Left colon (tissue), 2 donors: ENCODE measurements at regions not wholly inside any gene's neighbourhood (a gene's known extent, or its start where the extent isn't known, plus 50 kb on each side); places are given as distances from the start of the nearest gene placed in this dataset.

Experiments used
- ATAC-seq: fragments of 200-7000 bp; cut with Tn5 transposase; one replicate; pipeline ENCODE4 v1.9.1; 2020; ENCODE audit warnings: mild to moderate bottlenecking, moderate library complexity
- DNase-seq, 2 donors: peaks; one replicate each; pipeline ENCODE4 v3.0.0-alpha.2; 2020
- intact Hi-C, 2 donors: fragments of 100-400 bp; cut with DNase I in 1 of 2; cut with micrococcal nuclease in 1 of 2; formaldehyde crosslinking; loops; one replicate each; pipeline versions ENCODE4 v1.11.2 to v1.14.0; 2022; cut with DNase I, micrococcal nuclease
- donor health status: DM: no; HTN: no; CAD: no.
- donor health status: DM: yes; HTN: yes; CAD: no.

DNA sequence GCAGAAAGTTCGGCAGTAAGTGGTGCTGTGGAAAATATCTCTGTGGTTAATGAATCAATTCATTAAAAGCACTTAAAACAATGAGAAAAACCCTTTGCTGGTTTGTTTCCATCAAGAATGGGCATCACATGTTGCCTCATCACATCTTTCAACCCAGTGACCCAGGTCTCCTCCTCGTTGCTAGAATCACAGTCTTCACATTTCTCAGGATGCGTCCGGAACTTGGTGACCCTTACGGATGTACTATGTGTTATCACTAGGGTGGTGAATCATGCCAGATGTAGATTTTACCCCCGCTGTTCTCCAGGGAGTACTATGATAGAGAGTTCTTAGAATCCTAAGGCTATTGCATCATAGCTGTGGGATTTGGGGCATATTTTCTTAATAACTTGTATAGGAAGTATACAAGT lies 217.9 kb upstream of the KLF4 start:
- ATAC-seq (no peak), DNase-seq (no peak)
- intact Hi-C loops, result no loop called here

DNA sequence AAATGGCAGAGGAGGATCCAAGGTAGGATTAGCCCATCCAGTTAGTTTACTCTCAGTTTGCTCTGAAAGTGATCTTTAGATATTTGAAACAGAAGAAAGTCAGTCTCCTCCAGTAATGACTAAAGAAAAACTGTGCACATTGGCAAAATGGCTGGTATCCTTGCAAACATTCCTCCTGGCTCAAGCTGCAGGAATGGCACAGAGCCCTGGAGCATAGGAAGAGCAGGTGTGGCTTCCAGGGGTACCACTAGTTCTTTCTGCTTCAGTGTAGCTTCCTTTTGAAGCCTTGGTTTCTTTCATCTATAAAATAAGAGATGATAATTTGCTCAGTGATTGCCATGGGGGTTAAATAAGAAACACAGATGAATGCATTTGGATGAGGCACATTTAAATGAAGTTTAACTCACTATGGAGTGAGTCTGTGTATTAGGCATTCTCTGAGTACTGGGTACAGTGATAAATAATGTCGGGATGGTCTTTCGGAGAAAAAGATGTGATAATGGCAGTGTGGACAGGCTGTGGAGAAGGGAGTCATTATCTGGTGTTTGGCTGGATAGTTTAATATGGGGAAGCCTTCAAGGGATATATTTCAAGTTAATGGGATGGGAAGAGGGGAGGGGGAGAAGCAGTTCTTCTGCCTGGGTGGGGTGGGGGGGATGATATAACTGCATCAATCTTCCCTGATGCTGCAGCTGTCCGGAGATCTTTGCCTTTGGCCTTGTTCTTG lies 217.3 kb upstream of the KLF4 start:
- DNase-seq, result no peak
- intact Hi-C loops, result no loop called here
- ATAC-seq, result no peak

DNA sequence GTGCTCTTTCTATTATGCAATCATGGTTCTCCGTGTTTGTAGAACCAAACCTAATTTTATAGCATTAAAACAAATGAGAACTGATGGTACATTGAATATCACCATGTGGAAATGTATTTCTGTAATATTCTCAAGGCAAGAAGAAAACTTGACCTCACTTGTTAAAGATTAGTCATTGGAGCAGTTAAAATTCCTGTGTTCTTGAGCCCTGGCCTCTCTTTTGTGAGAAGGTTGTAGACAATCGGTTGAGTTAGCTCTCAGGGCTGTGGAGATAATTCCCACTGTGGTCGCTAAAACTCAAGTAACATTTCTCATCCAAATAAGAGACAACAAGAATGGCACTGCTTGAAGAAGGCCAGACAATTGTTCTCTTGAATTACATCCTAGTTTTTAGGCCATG lies 216.0 kb upstream of the KLF4 start:
- DNase-seq (no peak), ATAC-seq (no peak)
- intact Hi-C loops, result no loop called here

DNA sequence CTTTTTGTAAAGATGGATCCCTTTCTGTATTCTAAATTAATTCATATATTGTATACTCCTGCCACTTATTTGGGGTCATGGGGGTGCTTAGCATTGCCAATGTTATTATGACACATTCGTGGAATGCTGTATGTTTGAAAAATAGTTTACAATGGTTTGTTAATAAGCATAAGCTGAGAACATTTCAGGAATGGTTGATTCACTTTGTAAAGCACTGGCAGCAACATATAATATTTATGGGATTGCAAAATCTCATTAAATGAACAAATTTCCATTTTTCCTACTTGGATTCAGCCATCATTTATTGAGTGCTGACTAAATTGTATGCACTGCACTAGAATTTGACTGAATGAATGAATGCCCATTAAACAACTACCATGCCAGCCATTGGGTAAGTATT lies 215.2 kb upstream of the KLF4 start:
- DNase-seq (no peak), ATAC-seq (no peak)
- intact Hi-C loops, result no loop called here

DNA sequence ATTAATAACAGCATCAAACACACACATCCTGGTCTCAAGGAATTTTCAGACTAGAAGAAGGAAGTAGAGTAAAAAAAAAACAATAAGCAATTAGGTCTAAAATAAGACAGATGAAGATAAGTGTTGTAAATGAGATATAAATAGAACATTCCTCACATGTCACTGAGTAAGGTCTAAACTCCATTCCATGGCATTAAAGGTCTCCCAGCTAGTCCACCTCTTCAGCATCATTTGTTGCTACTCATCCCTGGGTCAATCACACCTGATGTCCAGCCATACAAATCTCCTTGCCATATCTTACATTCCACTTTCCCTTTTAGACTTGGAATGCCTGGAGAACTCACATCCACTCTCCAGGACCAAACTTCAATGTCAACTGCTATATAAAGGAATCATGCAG lies 214.1 kb upstream of the KLF4 start:
- ATAC-seq (peak; percentile 93), DNase-seq (no peak)
- intact Hi-C loops, result no loop called here

DNA sequence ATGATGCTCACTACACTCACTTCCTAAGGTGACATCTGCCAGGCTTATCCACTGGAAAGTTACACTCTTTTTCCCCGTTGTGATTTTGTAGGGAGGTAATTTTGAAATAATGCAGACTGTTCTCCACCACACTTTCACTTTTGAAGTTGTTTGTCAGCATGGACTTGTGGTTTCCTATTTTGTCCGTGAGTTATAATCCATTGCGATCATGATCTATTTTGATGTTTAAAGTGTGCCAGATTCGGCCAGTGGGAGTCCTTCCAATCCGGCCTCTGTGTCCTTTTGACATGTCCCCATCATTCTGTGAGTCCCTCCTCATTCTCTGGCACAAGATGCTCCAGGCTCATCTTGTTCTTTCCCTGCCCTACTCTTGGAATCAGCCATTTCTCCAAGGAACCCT lies 211.3 kb upstream of the KLF4 start:
- intact Hi-C loops, result no loop called here
- ATAC-seq, result no peak
- DNase-seq, result no peak

DNA sequence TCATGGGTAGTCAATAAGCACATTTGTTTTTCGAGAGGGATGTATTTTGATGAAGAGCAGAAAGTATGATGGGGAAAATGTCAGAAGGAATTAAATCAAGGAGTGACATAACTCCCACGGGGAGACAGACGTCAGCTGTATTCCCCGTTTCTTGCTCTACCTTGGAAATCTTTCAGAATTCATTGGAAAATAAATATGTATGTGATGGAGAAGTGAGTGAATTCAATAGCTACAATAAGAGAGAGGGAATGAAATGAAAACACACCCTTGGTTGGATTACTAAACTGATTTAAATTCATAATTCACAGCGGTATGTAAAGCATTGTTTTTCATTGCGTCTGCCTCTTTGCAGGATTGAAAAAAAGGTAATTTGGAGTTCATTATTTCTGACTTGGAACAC lies 209.7 kb upstream of the KLF4 start:
- no peak for DNase-seq
- ATAC-seq, result no peak
- intact Hi-C loops, result no loop called here

DNA sequence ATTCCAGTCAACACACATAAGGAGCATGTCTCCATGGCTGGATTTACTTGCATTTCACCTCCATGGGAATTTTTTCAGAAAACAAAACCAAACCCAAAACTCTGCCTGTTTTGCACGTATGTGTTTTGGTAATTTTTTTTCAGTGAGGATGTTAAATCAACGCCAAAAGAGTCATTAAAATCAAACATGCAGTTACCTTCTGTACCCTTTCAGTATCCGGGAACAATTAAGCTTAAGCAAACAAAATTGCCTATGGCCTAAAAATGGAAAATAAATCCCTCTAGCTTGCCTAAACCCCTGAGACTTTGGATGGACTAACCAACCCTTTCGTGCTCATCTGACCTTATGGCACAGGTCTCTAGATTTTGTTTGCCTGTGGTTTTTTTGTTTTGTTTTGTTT lies 209.2 kb upstream of the KLF4 start:
- ATAC-seq, result no peak
- intact Hi-C loops, result no loop called here
- DNase-seq, result no peak

DNA sequence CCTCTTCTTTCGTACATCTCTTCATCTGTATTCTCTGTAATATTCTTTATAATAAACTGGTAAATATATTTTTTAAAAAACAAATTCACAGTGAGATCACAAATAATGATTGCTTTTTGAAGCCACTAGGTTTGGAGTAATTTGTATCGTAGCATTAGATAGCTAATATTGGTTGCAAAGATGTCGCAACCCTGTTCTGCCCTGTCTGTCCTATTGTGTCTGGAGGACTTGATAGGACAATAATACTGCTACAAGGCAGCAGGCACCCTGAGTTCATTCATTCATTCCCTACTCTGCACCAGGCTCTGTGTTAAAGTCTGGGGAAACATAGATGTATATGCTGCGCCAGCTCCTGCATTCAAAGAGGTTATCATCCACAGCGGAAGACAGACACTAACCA lies 206.7 kb upstream of the KLF4 start:
- intact Hi-C loops, result no loop called here
- ATAC-seq (no peak), DNase-seq (no peak)

DNA sequence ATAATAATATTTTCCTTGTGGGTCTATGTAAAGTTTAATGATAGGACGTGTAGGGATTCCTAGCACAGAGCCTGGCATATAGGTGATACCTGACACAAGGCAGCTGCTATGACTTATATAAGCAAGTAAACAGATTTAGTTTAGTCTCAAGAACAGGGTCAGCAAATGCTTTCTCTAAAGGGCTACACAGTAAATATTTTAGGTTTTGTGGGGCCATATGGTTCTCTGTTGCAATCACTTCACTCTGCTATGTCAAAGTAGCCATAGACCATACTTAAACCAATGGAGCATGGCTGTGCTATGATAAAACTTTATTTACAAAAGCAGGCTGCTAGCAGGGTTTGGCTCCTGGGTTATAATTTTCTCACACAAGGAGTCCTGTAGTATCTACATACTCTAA lies 204.8 kb upstream of the KLF4 start:
- intact Hi-C loops, result no loop called here
- no peak for ATAC-seq
- no peak for DNase-seq

DNA sequence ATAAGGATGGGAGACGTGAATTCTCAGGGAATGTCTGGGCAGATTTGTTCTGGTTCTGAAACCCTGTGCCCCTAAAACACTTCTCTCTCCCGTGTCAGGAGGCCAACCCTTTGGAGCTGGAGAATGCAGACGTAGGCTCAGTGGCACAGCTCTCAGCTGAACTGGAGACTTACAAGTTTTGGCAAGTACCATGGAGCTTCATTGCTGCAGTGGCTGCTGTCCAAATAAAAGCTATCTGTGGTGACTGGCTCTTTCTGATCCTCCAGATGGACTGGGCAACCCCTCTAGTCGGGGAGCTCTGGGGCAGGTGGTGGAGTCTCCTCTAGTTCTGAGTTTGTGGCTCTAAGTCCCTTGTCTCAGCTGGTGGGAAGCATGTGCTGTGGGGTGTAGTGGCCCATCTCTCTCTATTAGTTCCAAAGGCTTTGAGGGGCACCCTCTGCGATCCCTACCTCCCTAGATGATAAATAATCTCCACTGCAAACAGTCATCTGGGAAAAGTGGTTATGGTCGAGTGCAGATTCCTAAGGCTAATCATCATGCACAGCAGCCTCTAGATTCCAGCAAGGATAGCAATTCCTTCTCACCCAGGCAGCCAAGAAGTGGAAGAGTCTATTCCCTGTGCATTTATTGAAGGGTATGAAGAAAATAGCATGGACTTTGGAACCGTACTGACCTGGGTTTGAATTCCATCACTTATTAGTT lies 204.2 kb upstream of the KLF4 start:
- intact Hi-C loops, result no loop called here
- peak; percentile 33 for ATAC-seq
- no peak for DNase-seq

DNA sequence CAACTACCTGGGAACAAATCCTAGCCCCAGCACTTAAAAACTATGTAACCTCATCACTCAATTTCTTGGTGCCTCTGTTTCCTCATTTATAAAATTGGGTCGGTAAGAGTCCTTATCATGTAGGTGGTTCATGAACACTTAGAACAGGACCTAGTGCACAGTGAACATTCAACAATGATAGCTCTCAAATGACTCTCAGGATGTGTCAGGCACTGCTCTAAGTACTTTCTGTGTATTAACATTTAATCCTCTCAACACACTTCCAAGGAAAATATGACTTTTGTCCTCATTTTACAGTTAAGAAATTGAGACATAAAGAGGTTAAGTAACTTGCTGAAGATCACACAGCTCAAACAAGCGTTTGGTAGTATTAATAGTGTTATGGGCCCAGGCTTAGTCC lies 202.1 kb upstream of the KLF4 start:
- DNase-seq, result no peak
- ATAC-seq, result peak; percentile 85
- intact Hi-C loops, result no loop called here

DNA sequence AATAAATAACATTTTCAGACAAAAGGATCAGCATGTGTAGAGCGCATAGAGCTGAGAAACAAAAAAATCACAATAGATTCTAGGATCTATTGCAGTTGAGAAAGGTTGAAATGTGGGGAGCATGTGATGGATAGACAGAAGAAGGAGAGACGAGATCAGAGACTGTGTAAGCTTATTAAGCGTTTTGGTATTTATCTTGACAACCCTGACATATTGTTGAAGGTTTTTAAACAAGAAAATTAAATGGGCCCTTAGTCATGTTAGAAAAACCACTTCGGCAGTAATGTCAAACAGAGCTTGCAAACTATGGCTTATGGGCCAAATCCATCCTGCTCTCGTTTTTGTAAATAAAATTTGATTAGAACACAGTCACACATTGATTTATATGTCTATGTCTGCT lies 200.5 kb upstream of the KLF4 start:
- intact Hi-C loops, result no loop called here
- no peak for DNase-seq
- ATAC-seq, result no peak

DNA sequence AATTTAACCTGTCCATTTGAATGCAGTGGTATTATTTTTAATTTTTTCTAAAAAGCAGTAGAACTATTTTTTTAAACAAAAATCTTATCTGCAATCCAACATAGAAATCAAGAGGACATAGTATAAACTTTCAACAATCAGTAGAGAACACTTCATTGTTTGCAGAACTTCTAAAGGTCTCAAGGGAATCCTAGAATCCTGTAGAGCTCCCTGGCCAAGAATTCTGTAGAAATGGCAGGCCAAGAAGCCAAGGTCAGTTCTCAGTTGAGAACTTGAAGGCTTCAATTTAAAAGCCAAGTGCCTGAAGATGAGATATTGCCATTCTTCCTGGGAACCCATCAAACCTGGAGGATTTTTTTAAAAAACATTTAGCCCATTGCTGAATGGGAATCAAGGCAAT lies 199.2 kb upstream of the KLF4 start:
- DNase-seq, result no peak
- ATAC-seq, result no peak
- intact Hi-C loops, result no loop called here

DNA sequence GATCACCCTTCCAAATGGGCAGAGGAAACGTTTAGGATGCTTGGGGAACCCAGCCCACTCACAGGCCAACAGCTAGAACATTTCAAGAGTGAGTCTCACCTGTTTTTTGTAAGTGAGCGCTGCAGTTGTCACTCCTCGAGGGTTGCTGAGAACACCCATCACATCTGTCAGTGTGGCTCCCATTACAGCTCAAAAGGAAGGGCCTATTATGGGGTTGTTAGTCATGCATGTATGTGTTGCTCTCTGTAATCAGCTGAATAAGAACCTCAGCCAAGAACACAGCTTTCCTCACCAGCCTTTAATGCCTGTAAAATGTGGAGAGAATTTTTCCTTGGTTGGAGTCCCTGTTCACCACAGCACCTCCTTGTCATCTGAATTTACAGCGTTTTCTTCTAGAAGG lies 196.3 kb upstream of the KLF4 start:
- intact Hi-C loops, result no loop called here
- ATAC-seq (no peak), DNase-seq (no peak)

DNA sequence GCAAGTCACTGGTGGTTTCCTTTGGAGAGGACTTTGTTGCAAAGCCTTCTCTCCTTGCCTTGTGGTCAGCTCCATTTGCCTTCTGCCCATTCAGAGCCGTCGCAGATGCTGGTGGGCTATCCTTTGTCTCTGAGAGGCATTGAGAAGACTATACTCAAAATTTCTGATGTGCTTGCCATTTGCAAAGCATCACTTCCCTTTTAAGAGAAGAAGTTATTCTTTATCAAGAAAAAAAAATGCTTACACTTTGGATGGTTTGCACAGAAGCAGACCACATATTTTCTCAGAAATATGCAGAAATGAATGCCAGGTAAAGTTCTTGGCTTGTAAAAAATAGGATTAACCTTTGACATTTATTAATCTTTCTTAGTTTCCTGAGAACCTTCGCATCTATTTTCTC lies 195.8 kb upstream of the KLF4 start:
- intact Hi-C loops, result no loop called here
- DNase-seq, result no peak

DNA sequence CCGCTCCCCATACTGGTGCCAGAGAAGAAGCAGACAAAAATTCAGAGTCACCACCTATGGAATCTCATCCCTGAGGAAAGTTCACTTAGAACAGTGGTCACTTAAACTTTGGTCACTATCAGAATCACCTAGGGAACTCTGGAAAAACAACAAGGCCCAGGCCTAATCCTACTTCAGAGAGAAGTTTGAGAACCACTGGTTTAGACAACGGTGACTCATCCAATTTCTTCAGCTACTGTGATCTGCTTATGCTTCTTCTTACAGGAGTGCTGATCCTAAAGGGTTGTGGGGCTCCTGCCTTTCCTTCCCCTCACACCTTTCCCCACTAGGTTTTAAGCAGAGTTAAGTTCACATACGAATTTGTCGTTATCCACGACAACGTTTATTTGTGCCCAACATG lies 194.7 kb upstream of the KLF4 start:
- intact Hi-C loops, result no loop called here
- DNase-seq (no peak), ATAC-seq (peak; percentile 33)

More for the DNA sequence above, 195.8 kb upstream of the KLF4 start:
- ATAC-seq, result no peak

DNA sequence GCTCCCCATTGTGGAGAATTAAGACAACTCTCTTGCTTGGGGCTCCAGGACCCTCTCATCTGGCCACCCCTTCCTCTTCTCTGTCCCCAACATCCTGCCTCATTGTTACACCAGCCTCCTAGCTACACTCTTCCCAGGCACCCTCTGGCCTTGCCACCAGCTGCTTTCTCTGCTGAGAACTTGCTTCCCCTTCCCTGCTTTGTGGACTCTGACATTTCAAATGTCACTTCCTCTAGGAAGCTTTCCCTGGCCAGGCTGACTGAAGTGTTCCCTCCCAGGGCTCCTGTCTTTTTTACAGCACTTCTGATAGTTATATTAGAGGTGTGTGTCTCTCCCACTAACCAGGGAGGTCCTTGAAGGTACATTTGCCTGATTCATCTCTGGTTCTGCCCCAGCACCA lies 194.0 kb upstream of the KLF4 start:
- ATAC-seq, result peak; percentile 97
- intact Hi-C loops, result no loop called here
- DNase-seq, result peak; percentile 43 to 56

DNA sequence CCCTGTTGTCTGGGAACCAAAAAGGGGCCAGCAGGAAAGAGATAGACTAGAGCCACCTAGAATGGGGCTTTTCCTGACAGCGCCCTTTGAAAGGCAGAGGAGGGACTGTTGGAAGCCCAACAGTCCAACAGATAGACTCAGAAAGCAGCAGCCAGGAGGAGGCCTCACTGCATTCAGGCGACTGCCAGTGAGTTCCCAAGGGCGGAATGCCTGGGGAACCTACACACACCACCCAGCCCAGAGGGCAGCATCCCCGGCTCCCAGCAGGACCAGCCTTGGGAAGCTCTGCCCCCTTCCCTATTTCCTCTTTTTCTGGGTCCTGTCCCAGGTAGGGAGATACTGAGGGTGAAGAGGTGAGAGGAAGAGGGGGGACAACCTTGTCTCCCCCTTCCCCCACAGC lies 192.4 kb upstream of the KLF4 start:
- no peak for ATAC-seq
- intact Hi-C loops, result no loop called here
- no peak for DNase-seq

DNA sequence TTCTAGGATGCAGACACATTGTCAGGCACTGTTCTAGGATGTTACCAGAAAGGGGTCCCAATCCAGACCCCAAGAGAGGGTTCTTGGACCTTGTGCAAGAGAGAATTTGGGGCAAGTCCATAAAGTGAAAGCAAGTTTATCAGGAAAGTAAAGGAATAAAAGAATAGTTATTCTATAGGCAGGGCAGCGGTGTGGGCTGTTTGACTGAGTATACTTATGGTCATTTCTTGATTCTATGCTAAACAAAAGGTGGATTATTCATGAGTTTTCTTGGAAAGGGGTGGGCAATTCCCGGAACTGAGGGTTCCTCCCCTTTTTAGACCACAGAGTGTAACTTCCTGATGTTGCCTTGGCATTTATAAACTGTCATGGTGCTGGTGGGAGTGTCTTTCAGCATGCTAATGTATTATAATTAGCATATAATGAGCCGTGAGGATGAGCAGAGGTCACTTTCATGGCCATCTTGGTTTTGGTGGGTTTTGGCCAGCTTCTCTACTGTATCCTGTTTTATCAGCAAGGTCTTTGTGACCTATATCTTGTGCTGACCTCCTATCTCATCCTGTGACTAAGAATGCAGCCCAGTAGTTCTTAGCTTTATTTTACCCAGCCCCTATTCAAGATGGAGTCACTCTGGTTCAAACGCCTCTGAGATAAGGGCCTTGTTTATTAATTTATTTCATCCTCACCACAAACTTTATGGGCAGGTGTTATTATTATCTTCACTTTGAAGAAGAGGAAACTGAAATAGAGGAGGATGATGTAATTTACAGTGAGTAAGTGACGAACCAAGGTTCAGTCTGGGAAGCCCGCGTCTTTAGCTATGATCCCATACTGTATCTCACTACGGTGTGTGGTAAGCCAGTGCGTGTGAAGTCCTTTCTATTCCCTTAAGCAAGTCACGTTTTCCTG lies 186.0 kb upstream of the KLF4 start:
- intact Hi-C loops, result no loop called here
- DNase-seq (no peak), ATAC-seq (no peak)
